HCT116 (cell line): ENCODE measurements at regions not wholly inside any gene's neighbourhood (a gene's known extent, or its start where the extent isn't known, plus 50 kb on each side); places are given as distances from the start of the nearest gene placed in this dataset.

Experiments
- CBX3 ChIP-seq: IDR thresholded peaks from 2 replicates; pipeline ENCODE4 v1.6.1; 2012; ENCODE audit warnings: low read depth
- CTCF ChIP-seq, 3 experiments: fragments of 200-600 bp in 1 of 3; sonication (generic) in 1 of 3; IDR thresholded peaks in 2 of 3; conservative IDR thresholded peaks in 1 of 3; 2 replicates each; pipeline ENCODE4 v1.5.1; 2012 to 2017; ENCODE audit warnings: low read depth in 2 of 3, low read length in 2 of 3, antibody characterized with exemption in 1 of 3, borderline replicate concordance in 1 of 3, control low read depth in 1 of 3, mild to moderate bottlenecking in 1 of 3, mixed read lengths in 1 of 3, mixed run types in 1 of 3, moderate library complexity in 1 of 3; ENCODE audit not compliant: insufficient read depth in 1 of 3
- EGR1 ChIP-seq: IDR thresholded peaks from 2 replicates; pipeline ENCODE4 v1.6.1; 2012; ENCODE audit warnings: low read depth
- JUND ChIP-seq: IDR thresholded peaks from 2 replicates; pipeline ENCODE4 v1.6.1; 2012
- POLR2A ChIP-seq: IDR thresholded peaks from 2 replicates; pipeline ENCODE4 v1.7.0; 2011; ENCODE audit warnings: borderline replicate concordance; ENCODE audit not compliant: insufficient read depth, insufficient read length; ENCODE audit errors: extremely low read depth
- POLR2AphosphoS5 ChIP-seq: IDR thresholded peaks from 2 replicates; pipeline ENCODE4 v1.6.1; 2011; ENCODE audit warnings: mild to moderate bottlenecking, low read depth, low read length, moderate library complexity
- RAD21 ChIP-seq: IDR thresholded peaks from 2 replicates; pipeline ENCODE4 v1.6.1; 2012; ENCODE audit warnings: low read depth, mild to moderate bottlenecking
- SIN3A ChIP-seq: IDR thresholded peaks from 2 replicates; pipeline ENCODE4 v1.6.1; 2012; ENCODE audit warnings: low read depth
- SP1 ChIP-seq: IDR thresholded peaks from 2 replicates; pipeline ENCODE4 v1.6.1; 2012; ENCODE audit warnings: low read depth
- TF ChIP-seq, protein P1 (sequence below): IDR thresholded peaks from 2 replicates; pipeline ENCODE4 v1.6.1; 2012

DNA sequence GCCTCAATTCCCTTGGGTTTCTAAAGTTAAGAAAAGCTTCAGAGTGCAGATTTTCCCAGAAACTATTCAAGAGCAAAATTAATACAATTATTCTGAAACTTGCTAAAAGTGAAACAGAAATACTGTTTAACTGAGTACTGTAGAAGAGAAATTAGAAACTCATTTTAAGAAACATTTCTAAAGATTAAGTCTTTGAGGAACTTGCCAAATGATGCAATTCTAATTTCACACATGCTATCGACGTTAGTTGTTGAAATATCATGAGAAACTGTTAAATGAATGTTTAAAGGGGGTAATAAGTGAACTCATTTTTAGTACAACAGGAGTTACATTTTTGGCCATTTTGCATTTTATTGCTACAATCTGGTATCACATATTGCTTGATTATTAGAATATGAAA is 125.3 kb upstream of the MAOA start:
- TF ChIP-seq CTCF (IDR thresholded peaks at IDR 0.05 in 2 of 3, conservative IDR thresholded peaks at IDR 0.05 in 1 of 3; ENCODE audit: borderline replicate concordance in 1 of 3, insufficient read depth in 1 of 3, low read depth in 2 of 3, low read length in 2 of 3) (no peak), RAD21 (no peak), EGR1 (no peak), SIN3A (no peak), POLR2A (no peak), POLR2AphosphoS5 (no peak), JUND (no peak), CBX3 (no peak), SP1 (no peak)
- TF ChIP-seq, protein P1, sequence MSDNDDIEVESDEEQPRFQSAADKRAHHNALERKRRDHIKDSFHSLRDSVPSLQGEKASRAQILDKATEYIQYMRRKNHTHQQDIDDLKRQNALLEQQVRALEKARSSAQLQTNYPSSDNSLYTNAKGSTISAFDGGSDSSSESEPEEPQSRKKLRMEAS = no peak
